ENCODE measurements at regions not wholly inside any gene's neighbourhood (a gene's known extent, or its start where the extent isn't known, plus 50 kb on each side); places are given as distances from the start of the nearest gene placed in this dataset.
A peak's percentile ranks its signal among the peaks of the same experiment; 100 is the strongest.

DNA sequence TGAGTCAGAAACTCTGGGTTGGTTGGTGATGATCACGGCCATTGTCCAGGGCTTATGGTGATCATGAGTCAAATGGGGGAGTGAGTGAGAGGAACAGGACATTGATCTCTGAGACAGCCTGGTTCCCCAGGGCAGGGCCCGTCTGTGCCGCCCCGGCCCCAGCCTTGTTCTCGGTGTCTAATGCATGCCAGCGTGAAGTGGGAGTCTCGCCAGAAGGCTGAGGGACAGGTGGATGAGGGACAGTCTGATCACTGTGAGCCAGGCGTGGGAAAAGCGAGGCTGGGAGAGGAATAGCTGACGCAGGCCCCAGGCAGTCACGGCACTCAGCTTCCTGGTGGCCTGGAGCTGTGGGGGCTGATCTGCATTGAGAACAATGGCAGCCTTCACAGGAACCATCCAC, 208.3 kb upstream of the HDAC4 start:
- DNase-seq (ENCODE audit: low spot score) (no peak), ATAC-seq (ENCODE audit: low FRiP score) (no peak)
- TF ChIP-seq, protein P1, sequence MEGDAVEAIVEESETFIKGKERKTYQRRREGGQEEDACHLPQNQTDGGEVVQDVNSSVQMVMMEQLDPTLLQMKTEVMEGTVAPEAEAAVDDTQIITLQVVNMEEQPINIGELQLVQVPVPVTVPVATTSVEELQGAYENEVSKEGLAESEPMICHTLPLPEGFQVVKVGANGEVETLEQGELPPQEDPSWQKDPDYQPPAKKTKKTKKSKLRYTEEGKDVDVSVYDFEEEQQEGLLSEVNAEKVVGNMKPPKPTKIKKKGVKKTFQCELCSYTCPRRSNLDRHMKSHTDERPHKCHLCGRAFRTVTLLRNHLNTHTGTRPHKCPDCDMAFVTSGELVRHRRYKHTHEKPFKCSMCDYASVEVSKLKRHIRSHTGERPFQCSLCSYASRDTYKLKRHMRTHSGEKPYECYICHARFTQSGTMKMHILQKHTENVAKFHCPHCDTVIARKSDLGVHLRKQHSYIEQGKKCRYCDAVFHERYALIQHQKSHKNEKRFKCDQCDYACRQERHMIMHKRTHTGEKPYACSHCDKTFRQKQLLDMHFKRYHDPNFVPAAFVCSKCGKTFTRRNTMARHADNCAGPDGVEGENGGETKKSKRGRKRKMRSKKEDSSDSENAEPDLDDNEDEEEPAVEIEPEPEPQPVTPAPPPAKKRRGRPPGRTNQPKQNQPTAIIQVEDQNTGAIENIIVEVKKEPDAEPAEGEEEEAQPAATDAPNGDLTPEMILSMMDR (IDR thresholded peaks at IDR 0.05) = no peak

DNA sequence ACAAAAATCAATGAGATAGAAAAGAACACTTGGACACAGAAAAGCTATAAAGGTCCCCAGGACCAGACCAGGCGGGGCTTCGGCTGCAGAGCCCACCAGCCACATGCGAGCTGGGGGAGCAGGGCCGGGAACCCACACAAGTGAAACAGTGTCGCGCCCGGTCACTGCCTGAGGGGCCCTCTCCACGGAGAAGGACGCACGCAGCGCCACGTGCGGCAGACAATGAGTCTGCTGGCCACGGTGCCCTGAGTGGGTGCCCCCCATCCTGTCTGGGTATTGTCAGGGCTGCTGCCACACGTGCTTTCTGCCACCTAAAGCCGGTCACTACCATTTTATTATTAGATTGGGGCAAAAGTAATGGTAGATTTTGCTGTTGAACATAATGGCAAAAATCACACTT, 207.9 kb upstream of the HDAC4 start:
- ATAC-seq (ENCODE audit: low FRiP score) = no peak
- TF ChIP-seq, protein P1 (IDR thresholded peaks at IDR 0.05) = no peak
- DNase-seq (ENCODE audit: low spot score) = peak; percentile 17

DNA sequence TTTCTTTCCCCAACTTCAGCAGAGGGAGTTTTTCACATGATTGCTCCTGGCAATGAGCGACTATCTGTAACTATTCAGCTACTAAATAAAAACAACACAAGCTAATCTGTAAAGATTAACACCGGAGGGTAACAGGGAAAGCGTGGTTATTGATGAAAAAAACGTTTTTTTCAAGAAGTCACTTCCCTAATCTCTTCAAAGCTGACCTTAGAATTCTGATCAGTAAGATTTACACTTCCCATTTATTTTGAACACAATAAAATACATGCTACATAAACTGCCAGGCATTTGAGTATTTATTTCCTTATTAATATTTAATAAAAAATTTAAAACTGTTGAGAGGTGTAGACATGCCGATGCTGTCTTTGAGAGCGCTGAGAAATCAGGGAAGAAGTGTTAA, 207.4 kb upstream of the HDAC4 start:
- DNase-seq (ENCODE audit: low spot score) (no peak), ATAC-seq (ENCODE audit: low FRiP score) (no peak)
- TF ChIP-seq, protein P1 (IDR thresholded peaks at IDR 0.05) = no peak

DNA sequence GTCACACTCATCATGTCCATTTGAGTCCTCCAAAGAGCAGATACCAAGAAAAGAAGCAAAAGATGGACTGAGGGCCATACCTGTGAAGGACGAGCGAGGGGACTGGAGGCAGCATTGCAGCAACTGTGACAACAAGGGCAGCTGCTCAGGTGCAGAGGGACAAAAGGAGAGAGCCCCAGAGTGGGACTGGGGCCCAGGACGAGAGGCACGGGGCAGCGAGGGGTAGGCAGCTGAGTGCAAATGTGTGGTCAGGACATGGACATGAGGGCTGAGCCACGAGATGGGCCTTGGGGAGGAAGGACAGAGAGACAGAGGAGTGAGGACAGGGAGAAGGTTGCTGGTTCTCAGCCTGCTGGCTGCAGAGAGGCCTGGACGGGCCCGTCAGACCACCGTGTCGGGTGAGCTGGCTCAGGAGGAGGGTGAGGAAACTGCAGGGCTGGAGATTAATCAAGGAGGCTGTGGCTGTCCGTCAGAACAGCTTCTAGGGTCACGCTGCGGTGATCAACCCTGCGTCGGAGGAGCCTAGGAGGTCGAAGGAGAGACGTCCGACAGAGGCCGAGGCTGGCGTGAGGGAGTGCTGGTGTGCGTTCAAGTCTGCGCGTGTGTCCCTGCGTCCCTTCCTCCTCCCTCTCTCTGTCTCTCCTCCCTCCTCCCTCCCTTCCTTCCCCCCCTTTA, 206.8 kb upstream of the HDAC4 start:
- DNase-seq (ENCODE audit: low spot score) (peak; percentile 21), ATAC-seq (ENCODE audit: low FRiP score) (peak; percentile 64)
- TF ChIP-seq, protein P1 (IDR thresholded peaks at IDR 0.05) = no peak

DNA sequence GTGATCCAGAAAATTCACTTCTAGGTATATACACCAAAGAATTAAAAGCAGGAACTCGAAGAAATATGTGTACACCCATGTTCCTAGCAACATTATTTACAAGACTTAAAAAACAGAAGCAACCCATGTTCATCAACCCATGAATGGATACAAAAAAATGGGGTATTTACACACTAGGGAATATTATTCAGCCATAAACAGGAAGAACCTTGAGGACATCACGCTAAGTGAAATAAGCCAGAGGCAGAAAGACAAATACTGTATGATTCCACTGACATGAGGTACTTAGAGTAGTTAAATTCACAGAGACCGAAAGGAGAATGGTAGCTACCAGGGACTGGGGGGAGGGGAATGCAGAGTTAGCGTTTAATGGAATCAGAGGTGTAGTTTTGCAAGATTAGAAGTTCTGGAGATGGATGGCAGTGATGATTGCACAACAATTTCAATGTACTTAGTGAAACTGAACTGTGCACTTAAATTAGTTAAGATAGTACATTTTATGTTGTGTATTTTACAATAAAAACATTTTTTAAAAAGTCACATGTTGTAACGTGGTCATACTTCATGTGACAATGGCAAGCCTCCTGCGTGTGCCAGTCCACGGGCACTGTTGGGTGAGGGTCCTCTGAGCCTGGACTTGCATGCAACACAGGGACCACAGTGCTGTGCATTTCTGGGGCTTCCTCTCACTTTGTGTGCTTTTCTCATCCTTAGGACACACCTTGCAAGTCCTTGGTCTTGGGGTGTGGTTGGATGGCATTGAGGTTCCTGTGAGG, 206.1 kb upstream of the HDAC4 start:
- TF ChIP-seq, protein P1 (IDR thresholded peaks at IDR 0.05) = no peak
- ATAC-seq (ENCODE audit: low FRiP score) = no peak
- DNase-seq (ENCODE audit: low spot score) = peak; percentile 8

DNA sequence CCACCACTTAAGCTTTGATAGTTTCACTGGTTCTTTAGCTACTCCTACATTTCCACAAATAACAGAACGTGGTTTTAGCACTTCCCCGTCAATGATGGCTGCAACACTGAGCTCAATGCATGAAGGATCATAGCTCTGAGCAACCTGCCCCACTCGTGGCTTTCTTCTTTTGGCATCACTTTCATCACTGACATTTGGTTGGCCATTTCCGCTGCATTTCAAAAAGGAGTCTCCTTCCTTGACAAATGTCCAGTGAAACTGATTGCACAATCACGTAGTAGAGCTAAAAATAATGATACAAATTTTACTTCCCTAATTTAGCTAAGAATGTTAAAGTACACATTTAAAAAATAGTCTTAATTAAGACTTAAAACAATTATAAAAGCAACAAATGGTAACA, 205.2 kb upstream of the HDAC4 start:
- TF ChIP-seq, protein P1 (IDR thresholded peaks at IDR 0.05) = no peak
- DNase-seq (ENCODE audit: low spot score) = peak; percentile 15
- no peak for ATAC-seq (ENCODE audit: low FRiP score)

DNA sequence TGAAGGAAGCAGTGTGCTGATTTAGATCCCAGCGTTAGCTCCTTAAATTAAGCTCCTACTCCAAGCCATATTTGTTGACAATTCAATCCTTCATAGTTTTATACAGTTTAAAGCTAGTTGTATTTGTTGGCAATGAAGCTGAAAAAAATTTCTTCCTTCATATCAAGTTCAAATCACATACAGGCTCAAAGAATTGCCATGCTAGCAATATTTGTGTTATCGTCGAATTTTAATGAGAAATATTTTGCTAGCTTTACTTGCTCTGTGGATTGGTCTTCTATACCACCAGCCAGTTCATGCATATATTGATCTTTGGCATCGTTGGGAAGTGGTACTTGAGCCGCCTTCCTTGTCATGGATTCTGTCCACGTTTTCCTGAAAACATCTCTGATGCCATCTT, 204.6 kb upstream of the HDAC4 start:
- ATAC-seq (ENCODE audit: low FRiP score) = no peak
- TF ChIP-seq, protein P1 (IDR thresholded peaks at IDR 0.05) = no peak
- no peak for DNase-seq (ENCODE audit: low spot score)

Data from omental fat pad (tissue), 3 donors.